ENCODE measurements at regions not wholly inside any gene's neighbourhood (a gene's known extent, or its start where the extent isn't known, plus 50 kb on each side); places are given as distances from the start of the nearest gene placed in this dataset.

DNA sequence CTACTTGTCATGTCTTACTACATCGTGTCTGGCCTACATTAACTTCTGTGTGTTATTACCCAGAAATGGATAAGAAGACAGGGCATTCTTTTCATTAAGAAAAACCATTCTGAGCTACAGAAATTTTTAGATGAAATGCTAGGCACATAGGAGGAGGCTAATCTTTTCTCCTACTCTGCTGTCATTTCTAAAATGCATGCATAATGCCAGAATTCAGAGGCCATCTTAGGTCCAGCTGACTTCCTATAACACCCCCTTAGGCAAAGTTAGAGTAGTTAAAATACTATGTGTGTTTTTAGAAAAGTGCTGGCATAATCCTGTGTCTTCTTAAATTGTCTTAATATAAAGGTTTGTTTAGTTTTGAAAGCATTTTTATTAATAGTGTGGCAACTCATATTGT lies 352.6 kb downstream of the CSNK1G3 start:
- TF ChIP-seq, protein P1, sequence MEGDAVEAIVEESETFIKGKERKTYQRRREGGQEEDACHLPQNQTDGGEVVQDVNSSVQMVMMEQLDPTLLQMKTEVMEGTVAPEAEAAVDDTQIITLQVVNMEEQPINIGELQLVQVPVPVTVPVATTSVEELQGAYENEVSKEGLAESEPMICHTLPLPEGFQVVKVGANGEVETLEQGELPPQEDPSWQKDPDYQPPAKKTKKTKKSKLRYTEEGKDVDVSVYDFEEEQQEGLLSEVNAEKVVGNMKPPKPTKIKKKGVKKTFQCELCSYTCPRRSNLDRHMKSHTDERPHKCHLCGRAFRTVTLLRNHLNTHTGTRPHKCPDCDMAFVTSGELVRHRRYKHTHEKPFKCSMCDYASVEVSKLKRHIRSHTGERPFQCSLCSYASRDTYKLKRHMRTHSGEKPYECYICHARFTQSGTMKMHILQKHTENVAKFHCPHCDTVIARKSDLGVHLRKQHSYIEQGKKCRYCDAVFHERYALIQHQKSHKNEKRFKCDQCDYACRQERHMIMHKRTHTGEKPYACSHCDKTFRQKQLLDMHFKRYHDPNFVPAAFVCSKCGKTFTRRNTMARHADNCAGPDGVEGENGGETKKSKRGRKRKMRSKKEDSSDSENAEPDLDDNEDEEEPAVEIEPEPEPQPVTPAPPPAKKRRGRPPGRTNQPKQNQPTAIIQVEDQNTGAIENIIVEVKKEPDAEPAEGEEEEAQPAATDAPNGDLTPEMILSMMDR (IDR thresholded peaks at IDR 0.05) = no peak
- TF ChIP-seq RAD21 (IDR thresholded peaks at IDR 0.05; ENCODE audit: low read length) (no peak), EP300 (IDR thresholded peaks at IDR 0.05; ENCODE audit: borderline replicate concordance in 1 of 2, low read depth in 1 of 2, low read length in 1 of 2) (no peak), EZH2phosphoT487 (IDR thresholded peaks at IDR 0.05; ENCODE audit: borderline replicate concordance, low read depth) (no peak), SMC3 (IDR thresholded peaks at IDR 0.05; ENCODE audit: low read depth, low read length) (no peak), TAF1 (IDR thresholded peaks at IDR 0.05; ENCODE audit: borderline replicate concordance, low read depth, low read length) (no peak), CHD2 (IDR thresholded peaks at IDR 0.05; ENCODE audit: low read length, partially characterized antibody) (no peak), NRF1 (IDR thresholded peaks at IDR 0.05; ENCODE audit: low read depth, low read length) (no peak), RXRA (IDR thresholded peaks at IDR 0.05; ENCODE audit: borderline replicate concordance, low read depth) (no peak)
- TF ChIP-seq, protein P2, sequence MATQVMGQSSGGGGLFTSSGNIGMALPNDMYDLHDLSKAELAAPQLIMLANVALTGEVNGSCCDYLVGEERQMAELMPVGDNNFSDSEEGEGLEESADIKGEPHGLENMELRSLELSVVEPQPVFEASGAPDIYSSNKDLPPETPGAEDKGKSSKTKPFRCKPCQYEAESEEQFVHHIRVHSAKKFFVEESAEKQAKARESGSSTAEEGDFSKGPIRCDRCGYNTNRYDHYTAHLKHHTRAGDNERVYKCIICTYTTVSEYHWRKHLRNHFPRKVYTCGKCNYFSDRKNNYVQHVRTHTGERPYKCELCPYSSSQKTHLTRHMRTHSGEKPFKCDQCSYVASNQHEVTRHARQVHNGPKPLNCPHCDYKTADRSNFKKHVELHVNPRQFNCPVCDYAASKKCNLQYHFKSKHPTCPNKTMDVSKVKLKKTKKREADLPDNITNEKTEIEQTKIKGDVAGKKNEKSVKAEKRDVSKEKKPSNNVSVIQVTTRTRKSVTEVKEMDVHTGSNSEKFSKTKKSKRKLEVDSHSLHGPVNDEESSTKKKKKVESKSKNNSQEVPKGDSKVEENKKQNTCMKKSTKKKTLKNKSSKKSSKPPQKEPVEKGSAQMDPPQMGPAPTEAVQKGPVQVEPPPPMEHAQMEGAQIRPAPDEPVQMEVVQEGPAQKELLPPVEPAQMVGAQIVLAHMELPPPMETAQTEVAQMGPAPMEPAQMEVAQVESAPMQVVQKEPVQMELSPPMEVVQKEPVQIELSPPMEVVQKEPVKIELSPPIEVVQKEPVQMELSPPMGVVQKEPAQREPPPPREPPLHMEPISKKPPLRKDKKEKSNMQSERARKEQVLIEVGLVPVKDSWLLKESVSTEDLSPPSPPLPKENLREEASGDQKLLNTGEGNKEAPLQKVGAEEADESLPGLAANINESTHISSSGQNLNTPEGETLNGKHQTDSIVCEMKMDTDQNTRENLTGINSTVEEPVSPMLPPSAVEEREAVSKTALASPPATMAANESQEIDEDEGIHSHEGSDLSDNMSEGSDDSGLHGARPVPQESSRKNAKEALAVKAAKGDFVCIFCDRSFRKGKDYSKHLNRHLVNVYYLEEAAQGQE (IDR thresholded peaks at IDR 0.05; ENCODE audit: low read depth, low read length) = no peak
- TF ChIP-seq, protein P3, sequence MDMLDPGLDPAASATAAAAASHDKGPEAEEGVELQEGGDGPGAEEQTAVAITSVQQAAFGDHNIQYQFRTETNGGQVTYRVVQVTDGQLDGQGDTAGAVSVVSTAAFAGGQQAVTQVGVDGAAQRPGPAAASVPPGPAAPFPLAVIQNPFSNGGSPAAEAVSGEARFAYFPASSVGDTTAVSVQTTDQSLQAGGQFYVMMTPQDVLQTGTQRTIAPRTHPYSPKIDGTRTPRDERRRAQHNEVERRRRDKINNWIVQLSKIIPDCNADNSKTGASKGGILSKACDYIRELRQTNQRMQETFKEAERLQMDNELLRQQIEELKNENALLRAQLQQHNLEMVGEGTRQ (IDR thresholded peaks at IDR 0.05; ENCODE audit: borderline replicate concordance, low read depth, low read length) = no peak
- TF ChIP-seq, protein P4, sequence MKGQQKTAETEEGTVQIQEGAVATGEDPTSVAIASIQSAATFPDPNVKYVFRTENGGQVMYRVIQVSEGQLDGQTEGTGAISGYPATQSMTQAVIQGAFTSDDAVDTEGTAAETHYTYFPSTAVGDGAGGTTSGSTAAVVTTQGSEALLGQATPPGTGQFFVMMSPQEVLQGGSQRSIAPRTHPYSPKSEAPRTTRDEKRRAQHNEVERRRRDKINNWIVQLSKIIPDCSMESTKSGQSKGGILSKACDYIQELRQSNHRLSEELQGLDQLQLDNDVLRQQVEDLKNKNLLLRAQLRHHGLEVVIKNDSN (IDR thresholded peaks at IDR 0.05; ENCODE audit: borderline replicate concordance, low read depth) = no peak
- TF ChIP-seq, protein P5, sequence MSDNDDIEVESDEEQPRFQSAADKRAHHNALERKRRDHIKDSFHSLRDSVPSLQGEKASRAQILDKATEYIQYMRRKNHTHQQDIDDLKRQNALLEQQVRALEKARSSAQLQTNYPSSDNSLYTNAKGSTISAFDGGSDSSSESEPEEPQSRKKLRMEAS (IDR thresholded peaks at IDR 0.05; ENCODE audit: low read depth) = no peak
- TF ChIP-seq, protein P6, sequence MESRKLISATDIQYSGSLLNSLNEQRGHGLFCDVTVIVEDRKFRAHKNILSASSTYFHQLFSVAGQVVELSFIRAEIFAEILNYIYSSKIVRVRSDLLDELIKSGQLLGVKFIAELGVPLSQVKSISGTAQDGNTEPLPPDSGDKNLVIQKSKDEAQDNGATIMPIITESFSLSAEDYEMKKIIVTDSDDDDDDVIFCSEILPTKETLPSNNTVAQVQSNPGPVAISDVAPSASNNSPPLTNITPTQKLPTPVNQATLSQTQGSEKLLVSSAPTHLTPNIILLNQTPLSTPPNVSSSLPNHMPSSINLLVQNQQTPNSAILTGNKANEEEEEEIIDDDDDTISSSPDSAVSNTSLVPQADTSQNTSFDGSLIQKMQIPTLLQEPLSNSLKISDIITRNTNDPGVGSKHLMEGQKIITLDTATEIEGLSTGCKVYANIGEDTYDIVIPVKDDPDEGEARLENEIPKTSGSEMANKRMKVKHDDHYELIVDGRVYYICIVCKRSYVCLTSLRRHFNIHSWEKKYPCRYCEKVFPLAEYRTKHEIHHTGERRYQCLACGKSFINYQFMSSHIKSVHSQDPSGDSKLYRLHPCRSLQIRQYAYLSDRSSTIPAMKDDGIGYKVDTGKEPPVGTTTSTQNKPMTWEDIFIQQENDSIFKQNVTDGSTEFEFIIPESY (IDR thresholded peaks at IDR 0.05; ENCODE audit: borderline replicate concordance, low read depth) = no peak

Data from SK-N-SH (cell line).